ENCODE measurements at regions not wholly inside any gene's neighbourhood (a gene's known extent, or its start where the extent isn't known, plus 50 kb on each side); places are given as distances from the start of the nearest gene placed in this dataset.
A peak's percentile ranks its signal among the peaks of the same experiment; 100 is the strongest.

DNA sequence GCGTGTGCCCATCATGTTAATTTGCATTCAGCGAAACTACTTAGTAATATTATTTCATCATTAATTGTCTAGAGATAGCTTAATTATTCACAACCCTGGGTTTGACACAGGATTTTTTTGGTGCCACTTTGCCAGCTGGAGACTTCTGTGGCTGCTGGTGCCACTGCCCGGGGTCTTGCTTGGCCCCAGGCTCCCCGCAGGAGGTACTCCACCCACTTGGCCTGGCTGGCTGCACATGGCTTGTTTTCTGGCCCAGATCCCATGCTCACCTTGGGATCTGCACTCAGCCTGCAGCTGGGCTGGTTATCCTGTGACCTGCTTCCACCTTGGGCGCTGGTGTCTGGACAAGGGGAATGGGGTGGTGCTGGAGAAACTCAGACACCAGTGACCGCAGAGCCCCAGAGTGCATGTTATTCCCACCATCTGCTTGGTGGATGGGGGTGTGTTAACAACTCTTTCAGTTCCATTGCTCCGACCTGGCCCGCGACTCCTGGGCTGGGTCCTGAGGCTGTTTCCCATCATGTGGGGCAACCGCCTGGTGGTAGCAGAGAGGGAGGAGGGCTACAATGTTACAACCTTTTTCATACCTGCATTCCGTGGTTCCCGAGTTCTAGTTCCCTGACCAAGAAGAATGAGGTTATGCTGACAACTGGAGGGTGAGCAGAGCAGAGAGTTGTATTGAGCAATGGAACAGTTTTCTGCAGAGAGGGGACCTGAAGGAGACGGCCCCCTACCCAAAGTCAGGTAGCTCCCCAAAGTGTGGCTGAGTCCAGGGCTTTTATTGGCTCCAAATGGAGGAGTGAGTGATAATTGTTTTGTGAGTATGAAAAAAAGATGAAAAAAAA lies 1950.0 kb upstream of the IGFBP7 start (continued):
- no peak for TF ChIP-seq GTF2I (CRISPR knock-in tag; conservative IDR thresholded peaks at IDR 0.05)
- no peak for TF ChIP-seq ZNF671 (CRISPR knock-in tag; IDR thresholded peaks at IDR 0.05)
- TF ChIP-seq, protein P1, sequence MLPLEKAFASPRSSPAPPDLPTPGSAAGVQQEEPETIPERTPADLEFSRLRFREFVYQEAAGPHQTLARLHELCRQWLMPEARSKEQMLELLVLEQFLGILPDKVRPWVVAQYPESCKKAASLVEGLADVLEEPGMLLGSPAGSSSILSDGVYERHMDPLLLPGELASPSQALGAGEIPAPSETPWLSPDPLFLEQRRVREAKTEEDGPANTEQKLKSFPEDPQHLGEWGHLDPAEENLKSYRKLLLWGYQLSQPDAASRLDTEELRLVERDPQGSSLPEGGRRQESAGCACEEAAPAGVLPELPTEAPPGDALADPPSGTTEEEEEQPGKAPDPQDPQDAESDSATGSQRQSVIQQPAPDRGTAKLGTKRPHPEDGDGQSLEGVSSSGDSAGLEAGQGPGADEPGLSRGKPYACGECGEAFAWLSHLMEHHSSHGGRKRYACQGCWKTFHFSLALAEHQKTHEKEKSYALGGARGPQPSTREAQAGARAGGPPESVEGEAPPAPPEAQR (CRISPR knock-in tag; IDR thresholded peaks at IDR 0.05): no peak
- TF ChIP-seq, protein P2, sequence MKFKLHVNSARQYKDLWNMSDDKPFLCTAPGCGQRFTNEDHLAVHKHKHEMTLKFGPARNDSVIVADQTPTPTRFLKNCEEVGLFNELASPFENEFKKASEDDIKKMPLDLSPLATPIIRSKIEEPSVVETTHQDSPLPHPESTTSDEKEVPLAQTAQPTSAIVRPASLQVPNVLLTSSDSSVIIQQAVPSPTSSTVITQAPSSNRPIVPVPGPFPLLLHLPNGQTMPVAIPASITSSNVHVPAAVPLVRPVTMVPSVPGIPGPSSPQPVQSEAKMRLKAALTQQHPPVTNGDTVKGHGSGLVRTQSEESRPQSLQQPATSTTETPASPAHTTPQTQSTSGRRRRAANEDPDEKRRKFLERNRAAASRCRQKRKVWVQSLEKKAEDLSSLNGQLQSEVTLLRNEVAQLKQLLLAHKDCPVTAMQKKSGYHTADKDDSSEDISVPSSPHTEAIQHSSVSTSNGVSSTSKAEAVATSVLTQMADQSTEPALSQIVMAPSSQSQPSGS (CRISPR knock-in tag; IDR thresholded peaks at IDR 0.05; ENCODE audit: borderline replicate concordance, low read depth): no peak
- no peak for TF ChIP-seq SP1 (CRISPR knock-in tag; conservative IDR thresholded peaks at IDR 0.05)
- no peak for TF ChIP-seq NFATC4 (CRISPR knock-in tag; IDR thresholded peaks at IDR 0.05)
- TF ChIP-seq, protein P3, sequence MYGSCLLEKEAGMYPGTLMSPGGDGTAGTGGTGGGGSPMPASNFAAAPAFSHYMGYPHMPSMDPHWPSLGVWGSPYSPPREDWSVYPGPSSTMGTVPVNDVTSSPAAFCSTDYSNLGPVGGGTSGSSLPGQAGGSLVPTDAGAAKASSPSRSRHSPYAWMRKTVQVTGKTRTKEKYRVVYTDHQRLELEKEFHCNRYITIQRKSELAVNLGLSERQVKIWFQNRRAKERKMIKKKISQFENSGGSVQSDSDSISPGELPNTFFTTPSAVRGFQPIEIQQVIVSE (CRISPR knock-in tag; IDR thresholded peaks at IDR 0.05; ENCODE audit: borderline replicate concordance): no peak
- no peak for TF ChIP-seq KAT7 (CRISPR knock-in tag; IDR thresholded peaks at IDR 0.05; ENCODE audit: borderline replicate concordance)
- no peak for TF ChIP-seq ETV6 (CRISPR knock-in tag; IDR thresholded peaks at IDR 0.05)

DNA sequence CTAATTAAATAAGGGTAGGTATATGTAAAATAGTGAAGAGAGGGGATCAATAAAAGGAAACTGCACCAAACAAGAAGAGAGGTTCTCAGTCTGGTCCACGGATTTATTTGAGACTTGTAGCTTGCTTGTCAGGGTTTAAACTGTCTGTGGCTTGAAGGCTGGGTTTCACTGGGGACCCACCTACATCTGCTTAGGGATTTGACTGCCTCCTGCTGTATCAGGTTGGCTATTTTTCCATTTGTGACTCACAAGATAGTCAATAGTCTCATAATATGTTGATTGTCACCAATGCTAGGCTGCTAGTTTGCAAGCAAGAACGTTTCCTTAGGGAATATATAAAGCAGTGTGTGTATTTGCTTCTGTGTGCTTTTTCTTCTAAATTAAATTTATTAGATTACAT lies 1950.7 kb upstream of the IGFBP7 start:
- Mint-ChIP-seq H3K27ac (no peak overlapping the region), H3K27me3 (ENCODE audit: low read depth) (no peaks in the 10 kb centered on the region), H3K36me3 (no peaks in the 10 kb centered on the region), H3K9me3 (no peaks in the 10 kb centered on the region), H3K4me3 (no peak overlapping the region), H3K4me1 (peaks cover 4% of the 10 kb centered on the region; the same call in 1 of the 2 replicates)
- ATAC-seq (0 out of 2 replicates have a peak, but pooled peaks have one; percentile 28), DNase-seq (ENCODE audit: low spot score) (no peak)
- ChIA-PET POLR2A (no interaction called here), CTCF (no interaction called here)
- TF ChIP-seq ZNF232 (CRISPR knock-in tag; IDR thresholded peaks at IDR 0.05) (no peak), JUN (CRISPR knock-in tag; IDR thresholded peaks at IDR 0.05) (no peak)
- TF ChIP-seq, protein P4, sequence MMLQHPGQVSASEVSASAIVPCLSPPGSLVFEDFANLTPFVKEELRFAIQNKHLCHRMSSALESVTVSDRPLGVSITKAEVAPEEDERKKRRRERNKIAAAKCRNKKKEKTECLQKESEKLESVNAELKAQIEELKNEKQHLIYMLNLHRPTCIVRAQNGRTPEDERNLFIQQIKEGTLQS (CRISPR knock-in tag; conservative IDR thresholded peaks at IDR 0.05): no peak
- TF ChIP-seq, protein P1 (CRISPR knock-in tag; IDR thresholded peaks at IDR 0.05): no peak

DNA sequence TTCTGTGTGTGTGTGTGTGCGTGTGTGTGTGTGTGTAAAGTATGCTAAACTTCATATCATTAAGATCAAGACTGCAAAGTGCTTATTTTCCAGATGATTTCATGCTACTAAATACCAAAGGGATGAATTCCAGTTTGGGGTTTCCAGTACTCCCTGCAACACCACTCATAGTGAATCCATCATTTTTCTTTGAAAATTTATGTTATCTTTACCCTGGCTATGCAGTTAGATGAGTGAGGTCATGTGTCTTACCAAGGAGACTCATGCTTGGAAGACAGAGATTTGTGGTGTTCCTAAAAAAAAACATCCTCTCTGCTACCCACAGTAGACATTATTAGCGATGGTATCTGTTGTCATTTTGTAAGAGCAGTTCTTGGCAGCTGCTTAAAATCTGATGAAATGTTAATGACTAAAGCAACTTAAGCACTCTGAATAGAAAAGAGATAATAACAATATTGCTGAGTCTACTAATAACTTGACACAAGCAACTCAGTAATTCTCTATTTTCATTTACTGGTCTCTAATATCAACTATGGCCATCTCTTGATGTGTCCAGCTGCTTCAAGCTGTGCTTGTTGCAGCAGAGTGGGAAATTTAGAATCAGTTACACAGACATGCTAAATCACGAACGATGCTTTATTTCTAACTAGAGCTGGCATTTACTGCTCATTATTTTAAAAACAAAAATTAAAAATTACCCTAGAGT lies 1953.0 kb upstream of the IGFBP7 start:
- no peak overlapping the region for H3K4me3 Mint-ChIP-seq
- POLR2A ChIA-PET: no interaction called here
- CTCF ChIA-PET: no interaction called here
- H3K27ac Mint-ChIP-seq: no peak overlapping the region
- H3K36me3 Mint-ChIP-seq: no peaks in the 10 kb centered on the region
- DNase-seq (ENCODE audit: low spot score) (no peak), ATAC-seq (no peak)
- no peaks in the 10 kb centered on the region for H3K27me3 Mint-ChIP-seq (ENCODE audit: low read depth)
- H3K4me1 Mint-ChIP-seq: peaks cover 4% of the 10 kb centered on the region; the same call in 1 of the 2 replicates
- H3K9me3 Mint-ChIP-seq: peaks cover 3% of the 10 kb centered on the region; the same call in 1 of the 2 replicates
- TF ChIP-seq, protein P5, sequence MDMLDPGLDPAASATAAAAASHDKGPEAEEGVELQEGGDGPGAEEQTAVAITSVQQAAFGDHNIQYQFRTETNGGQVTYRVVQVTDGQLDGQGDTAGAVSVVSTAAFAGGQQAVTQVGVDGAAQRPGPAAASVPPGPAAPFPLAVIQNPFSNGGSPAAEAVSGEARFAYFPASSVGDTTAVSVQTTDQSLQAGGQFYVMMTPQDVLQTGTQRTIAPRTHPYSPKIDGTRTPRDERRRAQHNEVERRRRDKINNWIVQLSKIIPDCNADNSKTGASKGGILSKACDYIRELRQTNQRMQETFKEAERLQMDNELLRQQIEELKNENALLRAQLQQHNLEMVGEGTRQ (CRISPR knock-in tag; IDR thresholded peaks at IDR 0.05): no peak
- TF ChIP-seq MYBL2 (CRISPR knock-in tag; IDR thresholded peaks at IDR 0.05) (no peak), NR3C1 (CRISPR knock-in tag; conservative IDR thresholded peaks at IDR 0.05; ENCODE audit: low read depth) (no peak), ELF4 (CRISPR knock-in tag; IDR thresholded peaks at IDR 0.05; ENCODE audit: low read depth) (no peak), RELA (CRISPR knock-in tag; IDR thresholded peaks at IDR 0.05; ENCODE audit: borderline replicate concordance) (no peak), CBFB (CRISPR knock-in tag; IDR thresholded peaks at IDR 0.05; ENCODE audit: low read depth) (no peak), TCF7 (CRISPR knock-in tag; IDR thresholded peaks at IDR 0.05; ENCODE audit: low read depth) (no peak)
- TF ChIP-seq, protein P4 (CRISPR knock-in tag; conservative IDR thresholded peaks at IDR 0.05): no peak
- TF ChIP-seq, protein P6, sequence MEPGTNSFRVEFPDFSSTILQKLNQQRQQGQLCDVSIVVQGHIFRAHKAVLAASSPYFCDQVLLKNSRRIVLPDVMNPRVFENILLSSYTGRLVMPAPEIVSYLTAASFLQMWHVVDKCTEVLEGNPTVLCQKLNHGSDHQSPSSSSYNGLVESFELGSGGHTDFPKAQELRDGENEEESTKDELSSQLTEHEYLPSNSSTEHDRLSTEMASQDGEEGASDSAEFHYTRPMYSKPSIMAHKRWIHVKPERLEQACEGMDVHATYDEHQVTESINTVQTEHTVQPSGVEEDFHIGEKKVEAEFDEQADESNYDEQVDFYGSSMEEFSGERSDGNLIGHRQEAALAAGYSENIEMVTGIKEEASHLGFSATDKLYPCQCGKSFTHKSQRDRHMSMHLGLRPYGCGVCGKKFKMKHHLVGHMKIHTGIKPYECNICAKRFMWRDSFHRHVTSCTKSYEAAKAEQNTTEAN (CRISPR knock-in tag; IDR thresholded peaks at IDR 0.05): no peak
- TF ChIP-seq, protein P7, sequence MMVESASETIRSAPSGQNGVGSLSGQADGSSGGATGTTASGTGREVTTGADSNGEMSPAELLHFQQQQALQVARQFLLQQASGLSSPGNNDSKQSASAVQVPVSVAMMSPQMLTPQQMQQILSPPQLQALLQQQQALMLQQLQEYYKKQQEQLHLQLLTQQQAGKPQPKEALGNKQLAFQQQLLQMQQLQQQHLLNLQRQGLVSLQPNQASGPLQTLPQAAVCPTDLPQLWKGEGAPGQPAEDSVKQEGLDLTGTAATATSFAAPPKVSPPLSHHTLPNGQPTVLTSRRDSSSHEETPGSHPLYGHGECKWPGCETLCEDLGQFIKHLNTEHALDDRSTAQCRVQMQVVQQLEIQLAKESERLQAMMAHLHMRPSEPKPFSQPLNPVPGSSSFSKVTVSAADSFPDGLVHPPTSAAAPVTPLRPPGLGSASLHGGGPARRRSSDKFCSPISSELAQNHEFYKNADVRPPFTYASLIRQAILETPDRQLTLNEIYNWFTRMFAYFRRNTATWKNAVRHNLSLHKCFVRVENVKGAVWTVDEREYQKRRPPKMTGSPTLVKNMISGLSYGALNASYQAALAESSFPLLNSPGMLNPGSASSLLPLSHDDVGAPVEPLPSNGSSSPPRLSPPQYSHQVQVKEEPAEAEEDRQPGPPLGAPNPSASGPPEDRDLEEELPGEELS (CRISPR knock-in tag; IDR thresholded peaks at IDR 0.05): no peak

Measured in WTC11 (cell line).